SK-N-SH (cell line): ENCODE measurements at regions not wholly inside any gene's neighbourhood (a gene's known extent, or its start where the extent isn't known, plus 50 kb on each side); places are given as distances from the start of the nearest gene placed in this dataset.

Source experiments
- CTCF ChIA-PET: fragments of 300-600, 350-600 bp; formaldehyde crosslinking; extraction: SDS; loops from one replicate; lab custom pipeline; 2021; lab: Yijun Ruan, JAX
- POLR2A ChIA-PET: fragments of 350-600 bp; sonication (Branson Sonifier 250); formaldehyde crosslinking; extraction: SDS; loops from one replicate; lab custom pipeline; 2020; ENCODE audit warnings: antibody characterized with exemption, inconsistent platforms; lab: Yijun Ruan, JAX
- DNase-seq: peaks from one replicate; pipeline ENCODE4 v3.0.0; 2012
- H2AFZ ChIP-seq: fragments of 200-600 bp; sonication (generic); 2 replicates; pipeline ENCODE4 v1.8.1; 2016; ENCODE audit warnings: antibody characterized with exemption, mild to moderate bottlenecking, low read depth
- H3F3A ChIP-seq: fragments of 200-600 bp; sonication (generic); replicated peaks from 2 replicates; pipeline ENCODE3; 2016; ENCODE audit warnings: antibody characterized with exemption, mild to moderate bottlenecking; ENCODE audit not compliant: insufficient read depth
- H3K27ac ChIP-seq, 2 experiments: fragments of 200-500 bp in 1 of 2; fragments of 200-600 bp in 1 of 2; sonication (Bioruptor generic) in 1 of 2; sonication (generic), shearing (Covaris generic) in 1 of 2; 2 replicates each; pipeline versions ENCODE4 v1.5.1 to v1.6.1; 2014 to 2016; ENCODE audit warnings: low read depth in 2 of 2, inconsistent platforms in 1 of 2, low read length in 1 of 2, mild to moderate bottlenecking in 1 of 2, mixed read lengths in 1 of 2
- H3K27me3 ChIP-seq: fragments of 200-600 bp; sonication (generic), shearing (Covaris generic); 2 replicates; pipeline ENCODE4 v1.6.1; 2016; ENCODE audit warnings: mixed run types; ENCODE audit not compliant: insufficient read depth
- H3K36me3 ChIP-seq, 2 experiments: fragments of 200-500 bp in 1 of 2; fragments of 200-600 bp in 1 of 2; sonication (Bioruptor generic) in 1 of 2; sonication (generic) in 1 of 2; replicated peaks in 1 of 2; 2 replicates each; pipeline versions ENCODE3 to v1.5.1; 2014 to 2016; ENCODE audit warnings: low read length in 1 of 2, mild to moderate bottlenecking in 1 of 2; ENCODE audit not compliant: insufficient read depth in 2 of 2, control insufficient read depth in 1 of 2
- H3K4me1 ChIP-seq, 2 experiments: fragments of 200-500 bp in 1 of 2; fragments of 200-600 bp in 1 of 2; sonication (Bioruptor generic) in 1 of 2; sonication (generic), shearing (Covaris generic) in 1 of 2; 2 replicates each; pipeline versions ENCODE4 v1.5.1 to v1.6.1; 2014 to 2016; ENCODE audit warnings: low read depth in 1 of 2, low read length in 1 of 2, mixed run types in 1 of 2; ENCODE audit not compliant: insufficient read depth in 2 of 2, control insufficient read depth in 1 of 2
- H3K4me2 ChIP-seq: fragments of 200-600 bp; sonication (generic), shearing (Covaris generic); 2 replicates; pipeline ENCODE4 v1.6.1; 2017; ENCODE audit warnings: mixed run types
- H3K4me3 ChIP-seq, 2 experiments: fragments of 200-500 bp in 1 of 2; fragments of 200-600 bp in 1 of 2; sonication (Bioruptor generic) in 1 of 2; sonication (generic), shearing (Covaris generic) in 1 of 2; 2 replicates each; pipeline versions ENCODE4 v1.5.1 to v1.8.1; 2014 to 2016; ENCODE audit warnings: low read depth in 2 of 2, inconsistent platforms in 1 of 2, low read length in 1 of 2, mild to moderate bottlenecking in 1 of 2, mixed read lengths in 1 of 2, moderate library complexity in 1 of 2
- H3K79me2 ChIP-seq: fragments of 200-600 bp; sonication (generic); 2 replicates; pipeline ENCODE4 v1.8.1; 2017; ENCODE audit warnings: mild to moderate bottlenecking; ENCODE audit not compliant: insufficient read depth
- H3K9ac ChIP-seq: fragments of 200-600 bp; sonication (generic); 2 replicates; pipeline ENCODE4 v1.6.1; 2017; ENCODE audit warnings: mixed run types
- H3K9me2 ChIP-seq: fragments of 200-600 bp; sonication (generic); 2 replicates; pipeline ENCODE4 v1.6.1; 2017; ENCODE audit warnings: mixed run types
- H3K9me3 ChIP-seq: fragments of 200-600 bp; sonication (generic); 2 replicates; pipeline ENCODE4 v1.6.1; 2017; ENCODE audit warnings: mixed run types, mild to moderate bottlenecking, moderate library complexity
- H4K20me1 ChIP-seq: fragments of 200-600 bp; sonication (generic); 2 replicates; pipeline ENCODE4 v1.6.1; 2017; ENCODE audit warnings: mild to moderate bottlenecking, mixed run types; ENCODE audit not compliant: insufficient read depth
- ELF1 ChIP-seq: IDR thresholded peaks from 2 replicates; pipeline ENCODE4 v1.4.0; 2012
- EP300 ChIP-seq, 2 experiments: IDR thresholded peaks; 2 replicates each; pipeline versions ENCODE4 v1.4.0 to v1.6.1; 2012; ENCODE audit warnings: borderline replicate concordance in 1 of 2, low read depth in 1 of 2, low read length in 1 of 2
- EZH2phosphoT487 ChIP-seq: fragments of 200-600 bp; sonication (generic); IDR thresholded peaks from 2 replicates; pipeline ENCODE4 v1.6.1; 2017; ENCODE audit warnings: low read depth, mixed run types, mild to moderate bottlenecking, antibody characterized with exemption, moderate library complexity, borderline replicate concordance
- FOXJ3 ChIP-seq: sonication (generic); formaldehyde crosslinking; IDR thresholded peaks from 2 replicates; pipeline ENCODE4 v1.5.1; 2020; ENCODE audit warnings: mild to moderate bottlenecking, missing genetic modification reagents
- NFIC ChIP-seq: IDR thresholded peaks from 2 replicates; pipeline ENCODE4 v1.4.0; 2012; ENCODE audit warnings: borderline replicate concordance
- NRF1 ChIP-seq: IDR thresholded peaks from 2 replicates; pipeline ENCODE4 v1.6.1; 2012; ENCODE audit warnings: low read depth, mild to moderate bottlenecking, low read length
- RXRA ChIP-seq: IDR thresholded peaks from 2 replicates; pipeline ENCODE4 v1.4.0; 2012; ENCODE audit warnings: low read depth, mild to moderate bottlenecking, borderline replicate concordance
- SIN3A ChIP-seq: IDR thresholded peaks from 2 replicates; pipeline ENCODE4 v1.6.1; 2012; ENCODE audit warnings: low read depth, mild to moderate bottlenecking, low read length, moderate library complexity, borderline replicate concordance
- SMC3 ChIP-seq: IDR thresholded peaks from 2 replicates; pipeline ENCODE4 v1.6.1; 2012; ENCODE audit warnings: low read depth, low read length, improper control_type of control experiment
- TAF1 ChIP-seq: IDR thresholded peaks from 2 replicates; pipeline ENCODE4 v1.6.1; 2012; ENCODE audit warnings: low read depth, mild to moderate bottlenecking, low read length, moderate library complexity, borderline replicate concordance
- TCF12 ChIP-seq: IDR thresholded peaks from 2 replicates; pipeline ENCODE4 v1.4.0; 2012
- TEAD4 ChIP-seq: IDR thresholded peaks from 2 replicates; pipeline ENCODE4 v1.4.0; 2012; ENCODE audit warnings: mild to moderate bottlenecking, borderline replicate concordance; ENCODE audit not compliant: insufficient read depth
- YY1 ChIP-seq: IDR thresholded peaks from 2 replicates; pipeline ENCODE4 v1.4.0; 2012; ENCODE audit warnings: low read depth, mild to moderate bottlenecking
- ZBTB33 ChIP-seq: IDR thresholded peaks from 2 replicates; pipeline ENCODE4 v1.4.0; 2012; ENCODE audit warnings: low read depth, borderline replicate concordance
- WGBS: methylation state at CpG from one replicate; pipeline ENCODE4 v1.1.6; 2017; ENCODE audit warnings: low lambda C conversion rate; 5-methylcytosine and 5-hydroxymethylcytosine counted together
- TF ChIP-seq, protein P1 (sequence below): fragments of 200-600 bp; sonication (generic); IDR thresholded peaks from 2 replicates; pipeline ENCODE4 v1.6.1; 2017; ENCODE audit warnings: antibody characterized with exemption, mild to moderate bottlenecking, moderate library complexity
- TF ChIP-seq, protein P2 (sequence below): fragments of 150-350 bp; IDR thresholded peaks from 2 replicates; pipeline ENCODE4 v1.6.1; 2016; ENCODE audit warnings: mild to moderate bottlenecking, low read depth, low read length

GRCh38 chr4:17128268-17128667 lies 229.8 kb upstream of the LDB2 start:
- TF ChIP-seq NRF1 (no peak), NFIC (no peak), TAF1 (no peak), SMC3 (no peak), ZBTB33 (no peak), TCF12 (no peak), FOXJ3 (CRISPR knock-in tag) (no peak), EZH2phosphoT487 (no peak), ELF1 (no peak), YY1 (no peak), TEAD4 (no peak), EP300 (IDR thresholded peaks at IDR 0.05; ENCODE audit: borderline replicate concordance in 1 of 2, low read depth in 1 of 2, low read length in 1 of 2) (no peak), RXRA (no peak), SIN3A (no peak)
- TF ChIP-seq, protein P1, sequence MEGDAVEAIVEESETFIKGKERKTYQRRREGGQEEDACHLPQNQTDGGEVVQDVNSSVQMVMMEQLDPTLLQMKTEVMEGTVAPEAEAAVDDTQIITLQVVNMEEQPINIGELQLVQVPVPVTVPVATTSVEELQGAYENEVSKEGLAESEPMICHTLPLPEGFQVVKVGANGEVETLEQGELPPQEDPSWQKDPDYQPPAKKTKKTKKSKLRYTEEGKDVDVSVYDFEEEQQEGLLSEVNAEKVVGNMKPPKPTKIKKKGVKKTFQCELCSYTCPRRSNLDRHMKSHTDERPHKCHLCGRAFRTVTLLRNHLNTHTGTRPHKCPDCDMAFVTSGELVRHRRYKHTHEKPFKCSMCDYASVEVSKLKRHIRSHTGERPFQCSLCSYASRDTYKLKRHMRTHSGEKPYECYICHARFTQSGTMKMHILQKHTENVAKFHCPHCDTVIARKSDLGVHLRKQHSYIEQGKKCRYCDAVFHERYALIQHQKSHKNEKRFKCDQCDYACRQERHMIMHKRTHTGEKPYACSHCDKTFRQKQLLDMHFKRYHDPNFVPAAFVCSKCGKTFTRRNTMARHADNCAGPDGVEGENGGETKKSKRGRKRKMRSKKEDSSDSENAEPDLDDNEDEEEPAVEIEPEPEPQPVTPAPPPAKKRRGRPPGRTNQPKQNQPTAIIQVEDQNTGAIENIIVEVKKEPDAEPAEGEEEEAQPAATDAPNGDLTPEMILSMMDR, result no peak
- TF ChIP-seq, protein P2, sequence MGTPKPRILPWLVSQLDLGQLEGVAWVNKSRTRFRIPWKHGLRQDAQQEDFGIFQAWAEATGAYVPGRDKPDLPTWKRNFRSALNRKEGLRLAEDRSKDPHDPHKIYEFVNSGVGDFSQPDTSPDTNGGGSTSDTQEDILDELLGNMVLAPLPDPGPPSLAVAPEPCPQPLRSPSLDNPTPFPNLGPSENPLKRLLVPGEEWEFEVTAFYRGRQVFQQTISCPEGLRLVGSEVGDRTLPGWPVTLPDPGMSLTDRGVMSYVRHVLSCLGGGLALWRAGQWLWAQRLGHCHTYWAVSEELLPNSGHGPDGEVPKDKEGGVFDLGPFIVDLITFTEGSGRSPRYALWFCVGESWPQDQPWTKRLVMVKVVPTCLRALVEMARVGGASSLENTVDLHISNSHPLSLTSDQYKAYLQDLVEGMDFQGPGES, result no peak
- ChIA-PET CTCF (interaction anchor here (1.0 kb wide), 1 partner anchor 16 kb away, joined by 3 read pairs; no protein-coding TSS in a partner anchor), POLR2A (no interaction called here)
- H3K4me3 ChIP-seq, result no peak overlapping the region
- no peaks in the 10 kb centered on the region for H3K9me3 ChIP-seq
- no peaks in the 10 kb centered on the region for H3K36me3 ChIP-seq
- H3K4me2 ChIP-seq, result no peak overlapping the region
- no peaks in the 10 kb centered on the region for H3F3A ChIP-seq
- no peaks in the 10 kb centered on the region for H3K27me3 ChIP-seq
- peaks cover 0 to 6% of the 10 kb centered on the region in 2 experiments; a peak in 1 of 4 replicates for H3K4me1 ChIP-seq
- 37% methylated on average over 2 of the region's 2 CpGs for WGBS
- H4K20me1 ChIP-seq, result no peaks in the 10 kb centered on the region
- no peak overlapping the region for H2AFZ ChIP-seq
- no peak overlapping the region for H3K27ac ChIP-seq
- H3K9ac ChIP-seq, result no peak overlapping the region
- no peaks in the 10 kb centered on the region for H3K9me2 ChIP-seq
- H3K79me2 ChIP-seq, result no peaks in the 10 kb centered on the region
- no peak for DNase-seq
